ENCODE measurements at regions not wholly inside any gene's neighbourhood (a gene's known extent, or its start where the extent isn't known, plus 50 kb on each side); places are given as distances from the start of the nearest gene placed in this dataset.

DNA sequence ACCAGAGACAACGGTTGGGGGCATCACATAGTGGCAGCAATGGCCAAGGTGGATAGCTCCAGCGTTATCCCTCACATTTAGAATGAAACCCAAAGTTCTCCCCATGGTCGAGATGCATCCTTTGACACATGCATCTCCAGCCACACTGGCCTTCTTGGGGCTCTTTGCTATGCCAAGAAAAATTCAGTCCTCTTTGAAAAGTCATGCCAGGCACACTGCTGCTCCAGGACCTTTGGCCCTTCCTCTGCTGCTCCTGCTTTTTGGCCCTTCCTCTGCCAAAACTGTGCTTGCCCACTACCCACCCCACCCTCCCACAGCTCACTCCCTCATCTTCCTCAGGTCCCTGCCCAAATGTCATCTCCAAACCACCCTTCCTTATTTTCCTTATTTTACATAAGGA is 106.4 kb downstream of the C1orf94 start:
- TF ChIP-seq, protein P1, sequence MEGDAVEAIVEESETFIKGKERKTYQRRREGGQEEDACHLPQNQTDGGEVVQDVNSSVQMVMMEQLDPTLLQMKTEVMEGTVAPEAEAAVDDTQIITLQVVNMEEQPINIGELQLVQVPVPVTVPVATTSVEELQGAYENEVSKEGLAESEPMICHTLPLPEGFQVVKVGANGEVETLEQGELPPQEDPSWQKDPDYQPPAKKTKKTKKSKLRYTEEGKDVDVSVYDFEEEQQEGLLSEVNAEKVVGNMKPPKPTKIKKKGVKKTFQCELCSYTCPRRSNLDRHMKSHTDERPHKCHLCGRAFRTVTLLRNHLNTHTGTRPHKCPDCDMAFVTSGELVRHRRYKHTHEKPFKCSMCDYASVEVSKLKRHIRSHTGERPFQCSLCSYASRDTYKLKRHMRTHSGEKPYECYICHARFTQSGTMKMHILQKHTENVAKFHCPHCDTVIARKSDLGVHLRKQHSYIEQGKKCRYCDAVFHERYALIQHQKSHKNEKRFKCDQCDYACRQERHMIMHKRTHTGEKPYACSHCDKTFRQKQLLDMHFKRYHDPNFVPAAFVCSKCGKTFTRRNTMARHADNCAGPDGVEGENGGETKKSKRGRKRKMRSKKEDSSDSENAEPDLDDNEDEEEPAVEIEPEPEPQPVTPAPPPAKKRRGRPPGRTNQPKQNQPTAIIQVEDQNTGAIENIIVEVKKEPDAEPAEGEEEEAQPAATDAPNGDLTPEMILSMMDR (conservative IDR thresholded peaks at IDR 0.05) = no peak
- no peak for TF ChIP-seq ZFX (IDR thresholded peaks at IDR 0.05)
